Skeletal muscle cell (primary cell): ENCODE measurements at regions not wholly inside any gene's neighbourhood (a gene's known extent, or its start where the extent isn't known, plus 50 kb on each side); places are given as distances from the start of the nearest gene placed in this dataset.
A peak's percentile ranks its signal among the peaks of the same experiment; 100 is the strongest.

Source experiments
- DNase-seq: peaks from one replicate; pipeline ENCODE4 v3.0.0-alpha.2; 2010; ENCODE audit warnings: low read depth
- H3K4me3 ChIP-seq: 2 replicates; pipeline ENCODE4 v1.5.1; 2011; ENCODE audit warnings: low read depth, mild to moderate bottlenecking, control low read depth, low read length, moderate library complexity

DNA sequence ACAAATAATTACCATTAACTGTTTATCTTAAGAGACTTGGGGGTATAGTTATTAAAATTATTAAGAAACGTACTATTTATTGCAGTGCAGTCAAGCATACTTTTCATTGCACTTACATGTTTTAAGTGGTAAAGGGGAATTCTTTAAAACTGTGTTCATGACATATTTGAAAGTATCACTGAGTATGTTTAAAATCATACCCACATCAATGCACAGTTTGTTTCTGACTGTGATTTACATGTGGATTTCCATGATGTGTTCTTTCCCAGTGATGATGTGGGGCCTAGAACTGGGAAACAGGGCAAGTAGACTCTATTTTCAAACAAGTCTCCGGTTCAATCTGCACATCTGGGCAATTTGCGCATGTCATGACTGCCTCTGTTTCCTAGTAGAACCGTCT is 340.5 kb upstream of the OBI1 start:
- no peak overlapping the region for H3K4me3 ChIP-seq
- DNase-seq: no peak

- no peak overlapping the region for H3K4me3 ChIP-seq
- no peak for DNase-seq
Measured at GRCh38 chr13:78998630-78999315, 339.8 kb upstream of the OBI1 start.

- DNase-seq: no peak
- H3K4me3 ChIP-seq: no peak overlapping the region
Measured at GRCh38 chr13:78997902-78998629, 339.1 kb upstream of the OBI1 start.

DNA sequence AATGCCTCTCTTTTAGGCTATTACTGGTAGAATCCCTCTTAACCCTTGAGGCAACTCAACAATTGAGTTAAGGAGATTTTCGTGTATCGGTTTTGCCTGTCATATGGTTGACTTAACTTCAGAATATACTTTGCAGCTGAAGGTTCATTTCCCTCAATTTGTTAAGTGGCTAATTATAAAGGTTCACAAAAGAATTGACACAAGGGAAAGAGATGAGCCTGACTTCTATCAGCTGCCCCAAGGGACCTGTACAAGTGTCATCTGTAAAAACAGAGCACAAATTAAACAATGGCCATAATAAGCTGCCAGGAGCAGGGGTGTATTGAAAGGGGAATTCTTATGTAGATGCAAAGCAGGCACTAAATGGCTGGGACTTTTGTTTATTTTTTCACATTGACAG is 334.8 kb upstream of the OBI1 start:
- DNase-seq: no peak
- H3K4me3 ChIP-seq: no peak overlapping the region

DNA sequence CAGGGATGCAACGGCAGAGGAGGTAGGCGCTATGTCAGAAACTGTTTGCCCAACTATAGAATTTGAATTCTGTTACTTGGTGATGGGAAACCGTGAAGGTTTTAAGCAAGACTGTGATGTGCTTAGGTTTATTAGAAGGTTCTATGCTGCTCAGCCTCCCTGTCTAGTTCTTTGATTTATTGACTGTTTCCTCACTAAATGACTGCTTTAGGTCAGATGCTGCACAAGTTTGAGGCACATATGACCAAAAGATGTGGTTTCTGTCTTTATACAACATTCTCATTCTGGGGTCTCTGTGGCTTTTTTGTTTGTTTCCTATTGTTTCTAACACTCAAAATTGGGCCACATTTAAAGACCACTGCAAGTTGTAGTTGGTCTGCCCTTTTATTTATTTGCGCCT is 323.0 kb upstream of the OBI1 start:
- DNase-seq: no peak
- H3K4me3 ChIP-seq: no peak overlapping the region

DNA sequence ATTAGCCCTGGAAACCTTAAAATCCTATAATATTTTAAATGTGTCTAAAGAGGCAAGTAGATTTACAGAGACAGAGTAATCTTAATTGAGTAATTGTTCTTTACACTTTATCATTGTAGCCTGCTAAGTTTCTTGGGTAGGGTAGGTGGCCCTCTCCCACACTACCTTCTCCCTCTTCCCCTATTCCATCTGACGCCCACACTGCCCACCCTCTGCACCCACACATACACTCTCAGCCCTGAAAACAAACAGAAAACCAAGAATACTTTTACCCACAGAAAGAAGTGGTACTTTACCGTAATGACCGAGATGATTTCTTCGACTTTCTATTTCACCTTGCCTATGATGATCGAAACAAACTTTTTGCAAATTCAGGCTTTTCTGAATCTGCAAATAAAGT is 320.4 kb upstream of the OBI1 start:
- no peak for DNase-seq

DNA sequence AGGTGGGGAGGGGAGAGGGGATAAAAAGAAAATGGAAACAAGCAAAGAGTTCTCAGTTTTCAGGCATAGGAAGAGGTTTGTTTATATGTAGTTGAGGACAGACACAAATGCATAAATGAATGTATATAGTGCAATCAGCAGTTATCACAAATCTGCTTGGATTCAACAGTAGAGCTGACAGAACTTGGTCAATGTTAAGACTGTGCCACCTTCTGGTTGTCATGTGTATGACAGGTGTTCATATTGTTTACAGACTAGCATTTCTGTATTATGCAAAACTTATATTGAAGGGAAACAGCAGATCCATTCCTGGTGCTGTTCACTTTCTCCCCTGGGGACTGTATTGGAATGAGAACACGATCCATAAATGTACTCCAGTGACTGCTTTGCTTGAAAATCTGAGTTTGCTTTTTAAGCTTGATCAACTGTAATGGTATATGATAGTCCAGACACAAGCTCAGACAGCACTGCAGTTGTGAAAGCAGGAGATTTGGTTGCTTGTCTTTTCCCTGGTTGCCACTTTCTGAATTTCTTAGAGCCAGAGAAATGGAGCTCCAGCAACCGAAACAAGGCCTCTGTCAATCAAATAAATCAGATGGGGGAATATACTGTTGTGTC is 319.5 kb upstream of the OBI1 start:
- H3K4me3 ChIP-seq: no peak overlapping the region
- peak; percentile 22 for DNase-seq

More for the DNA sequence above, 320.4 kb upstream of the OBI1 start:
- no peak overlapping the region for H3K4me3 ChIP-seq

DNA sequence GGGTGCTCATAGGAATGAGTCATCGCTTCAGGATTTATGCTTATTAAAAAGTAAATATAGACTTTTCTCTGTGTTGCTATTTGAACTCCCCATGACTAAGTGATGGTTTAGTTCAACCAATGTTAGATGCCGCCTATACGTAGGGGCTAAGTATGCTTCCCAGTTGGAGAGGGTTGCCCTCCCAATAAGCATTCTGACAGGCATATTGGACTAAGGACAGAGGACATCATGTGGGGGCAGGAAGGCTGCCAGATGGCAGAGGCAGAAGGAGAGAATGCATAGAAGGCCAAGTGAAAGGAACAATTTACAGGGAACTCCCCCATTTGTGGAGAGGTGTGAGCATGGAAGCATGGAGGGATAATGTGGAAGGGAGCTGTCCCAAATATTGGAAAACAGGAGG is 318.4 kb upstream of the OBI1 start:
- DNase-seq: no peak

GRCh38 chr13:78976696-78977095 is 317.7 kb upstream of the OBI1 start:
- no peak for DNase-seq
- H3K4me3 ChIP-seq: no peak overlapping the region

More for the DNA sequence above, 318.4 kb upstream of the OBI1 start:
- H3K4me3 ChIP-seq: no peak overlapping the region

DNA sequence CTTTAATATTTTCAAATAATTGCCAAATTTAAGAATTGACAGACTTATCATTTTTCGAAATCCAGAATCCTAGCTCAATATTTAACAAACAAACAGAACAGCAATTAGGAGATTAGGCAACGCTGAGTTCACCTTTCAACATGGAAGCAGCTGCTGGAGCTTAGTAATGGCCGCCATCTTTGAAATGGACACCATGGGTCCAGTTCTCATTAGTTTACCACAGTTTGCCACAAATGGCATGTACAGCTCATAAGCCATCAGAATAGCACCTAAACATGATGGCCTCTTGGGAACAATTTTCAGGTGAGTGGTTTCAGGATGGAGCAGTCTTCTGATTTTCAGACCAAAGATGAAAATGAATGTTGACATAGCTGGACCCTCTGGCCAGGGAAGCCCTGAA is 313.6 kb upstream of the OBI1 start:
- H3K4me3 ChIP-seq: no peak overlapping the region
- DNase-seq: no peak

- no peak overlapping the region for H3K4me3 ChIP-seq
- DNase-seq: no peak
Measured at GRCh38 chr13:78971355-78972025, 312.5 kb upstream of the OBI1 start.

DNA sequence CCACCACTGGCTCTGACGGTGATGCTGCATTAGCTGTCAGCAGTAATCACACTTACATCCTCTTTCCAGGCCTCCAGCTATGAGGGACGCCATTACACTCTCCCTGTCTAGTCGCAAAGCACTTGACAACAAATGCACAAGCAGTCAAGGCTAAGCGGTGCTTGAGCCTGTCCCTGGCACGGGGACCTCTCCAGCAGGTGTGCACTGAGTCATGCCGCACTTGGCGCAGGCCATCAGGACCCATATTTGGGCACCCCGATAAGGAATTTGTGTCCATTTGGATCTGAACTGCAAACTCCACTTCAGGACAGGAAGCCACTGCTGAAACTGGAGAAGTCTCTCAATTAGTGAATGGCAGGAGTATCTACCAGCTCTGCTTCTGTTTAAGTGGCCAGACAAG is 301.9 kb upstream of the OBI1 start:
- no peak for DNase-seq
- H3K4me3 ChIP-seq: no peak overlapping the region

- no peak overlapping the region for H3K4me3 ChIP-seq
- no peak for DNase-seq
Measured at GRCh38 chr13:78958006-78958405, 299.1 kb upstream of the OBI1 start.

GRCh38 chr13:78940455-78941130 is 281.6 kb upstream of the OBI1 start:
- no peak overlapping the region for H3K4me3 ChIP-seq
- no peak for DNase-seq

- DNase-seq: no peak
- no peak overlapping the region for H3K4me3 ChIP-seq
Measured at GRCh38 chr13:78934336-78934735, 275.4 kb upstream of the OBI1 start.

DNA sequence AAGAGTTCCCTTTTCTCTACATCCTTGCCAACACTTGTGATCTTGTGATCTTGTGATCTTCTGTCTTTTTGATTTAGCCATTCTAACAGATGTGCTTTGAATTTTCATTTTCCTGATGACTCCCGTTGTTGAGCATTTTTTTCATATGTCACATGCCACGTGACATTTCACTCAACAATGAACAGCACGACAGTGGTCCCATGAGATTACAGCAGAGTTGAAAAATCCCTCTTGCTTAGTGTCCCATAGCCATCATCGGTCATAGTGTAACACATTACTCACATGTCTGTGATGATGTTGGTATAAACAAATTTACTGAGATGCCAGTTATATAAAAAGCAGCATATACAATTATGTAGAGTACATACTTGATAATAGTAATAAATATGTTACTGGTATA is 256.1 kb upstream of the OBI1 start:
- no peak for DNase-seq
- H3K4me3 ChIP-seq: no peak overlapping the region

- DNase-seq: no peak
- no peak overlapping the region for H3K4me3 ChIP-seq
Measured at GRCh38 chr13:78913656-78914055, 254.7 kb upstream of the OBI1 start.

GRCh38 chr13:78910147-78910546 is 251.2 kb upstream of the OBI1 start:
- DNase-seq: no peak
- H3K4me3 ChIP-seq: no peak overlapping the region

DNA sequence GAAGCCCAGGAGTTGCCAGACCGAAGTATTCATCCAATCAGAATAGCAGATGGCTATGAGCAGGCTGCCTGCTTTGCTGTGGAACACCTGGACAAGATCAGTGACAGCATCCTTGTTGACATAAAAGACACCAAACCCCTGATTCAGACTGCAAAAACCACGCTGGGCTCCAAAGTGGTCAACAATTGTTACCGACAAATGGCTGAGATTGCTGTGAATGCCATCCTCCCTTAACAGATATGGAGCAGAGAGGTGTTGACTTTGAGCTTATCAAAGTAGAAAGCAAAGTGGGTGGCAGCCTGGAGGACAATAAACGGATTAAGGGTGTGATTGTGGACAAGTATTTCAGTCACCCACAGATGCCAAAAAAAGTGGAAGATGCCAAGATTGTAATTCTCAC is 250.3 kb upstream of the OBI1 start:
- H3K4me3 ChIP-seq: no peak overlapping the region
- no peak for DNase-seq

- H3K4me3 ChIP-seq: no peak overlapping the region
- DNase-seq: no peak
Measured at GRCh38 chr13:78907006-78907405, 248.1 kb upstream of the OBI1 start.
